ENCODE measurements at regions not wholly inside any gene's neighbourhood (a gene's known extent, or its start where the extent isn't known, plus 50 kb on each side); places are given as distances from the start of the nearest gene placed in this dataset.

DNA sequence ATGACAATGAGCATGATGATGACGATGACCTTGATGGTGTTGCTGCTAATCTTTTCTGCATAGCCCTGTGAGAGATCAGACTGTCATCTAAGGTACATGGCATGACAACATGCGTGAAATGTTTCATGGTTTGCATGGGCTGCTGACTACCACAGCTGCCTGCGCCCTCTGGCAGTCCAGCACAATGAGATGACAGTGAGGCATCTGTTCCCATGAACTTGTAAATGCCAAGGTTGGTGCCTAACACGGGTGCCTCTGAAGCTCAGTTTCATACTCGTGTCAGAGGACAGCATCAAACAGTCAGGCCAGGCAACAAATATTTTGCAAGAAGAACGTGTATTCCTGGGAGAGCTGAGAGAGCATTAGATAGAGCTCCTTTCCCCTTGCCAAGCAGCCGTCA lies 122.0 kb upstream of the PRKCQ start:
- ChIA-PET POLR2A (ENCODE audit: unreplicated experiment) (no interaction called here), CTCF (no interaction called here)
- no TSS peak for BruUV-seq (replicated peaks)
- no peak overlapping the region for H3K27ac ChIP-seq (ENCODE audit: low read length)
- peaks cover 6% of the 10 kb centered on the region for H3K4me1 ChIP-seq (ENCODE audit: insufficient read depth, low read length)
- no peaks in the 10 kb centered on the region for H3K36me3 ChIP-seq (ENCODE audit: low read depth, low read length)
- no peaks in the 10 kb centered on the region for H3K9me3 ChIP-seq (ENCODE audit: low read length)
- H3K4me3 ChIP-seq (ENCODE audit: low read length), result no peak overlapping the region
- H3K9me2 ChIP-seq (replicated peaks; ENCODE audit: low read length), result no peaks in the 10 kb centered on the region
- DNase-seq, result no peak
- H3F3A ChIP-seq (ENCODE audit: low read length, unreplicated experiment), result no peaks in the 10 kb centered on the region
- no peak overlapping the region for H3K9ac ChIP-seq (ENCODE audit: low read length)
- H3K79me2 ChIP-seq (ENCODE audit: low read length), result no peaks in the 10 kb centered on the region
- intact Hi-C loops (cut with micrococcal nuclease), result no loop called here
- no peaks in the 10 kb centered on the region for H4K20me1 ChIP-seq (ENCODE audit: low read length)
- TF ChIP-seq EZH2phosphoT487 (IDR thresholded peaks at IDR 0.05; ENCODE audit: borderline replicate concordance, low read length), result no peak
- TF ChIP-seq, protein P1, sequence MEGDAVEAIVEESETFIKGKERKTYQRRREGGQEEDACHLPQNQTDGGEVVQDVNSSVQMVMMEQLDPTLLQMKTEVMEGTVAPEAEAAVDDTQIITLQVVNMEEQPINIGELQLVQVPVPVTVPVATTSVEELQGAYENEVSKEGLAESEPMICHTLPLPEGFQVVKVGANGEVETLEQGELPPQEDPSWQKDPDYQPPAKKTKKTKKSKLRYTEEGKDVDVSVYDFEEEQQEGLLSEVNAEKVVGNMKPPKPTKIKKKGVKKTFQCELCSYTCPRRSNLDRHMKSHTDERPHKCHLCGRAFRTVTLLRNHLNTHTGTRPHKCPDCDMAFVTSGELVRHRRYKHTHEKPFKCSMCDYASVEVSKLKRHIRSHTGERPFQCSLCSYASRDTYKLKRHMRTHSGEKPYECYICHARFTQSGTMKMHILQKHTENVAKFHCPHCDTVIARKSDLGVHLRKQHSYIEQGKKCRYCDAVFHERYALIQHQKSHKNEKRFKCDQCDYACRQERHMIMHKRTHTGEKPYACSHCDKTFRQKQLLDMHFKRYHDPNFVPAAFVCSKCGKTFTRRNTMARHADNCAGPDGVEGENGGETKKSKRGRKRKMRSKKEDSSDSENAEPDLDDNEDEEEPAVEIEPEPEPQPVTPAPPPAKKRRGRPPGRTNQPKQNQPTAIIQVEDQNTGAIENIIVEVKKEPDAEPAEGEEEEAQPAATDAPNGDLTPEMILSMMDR (conservative IDR thresholded peaks at IDR 0.05; ENCODE audit: low read depth, low read length), result no peak
- no peak for TF ChIP-seq EZH2 (IDR thresholded peaks at IDR 0.05; ENCODE audit: low read length, unreplicated experiment)
- H2AFZ ChIP-seq (ENCODE audit: low read length), result no peak overlapping the region
- no peak overlapping the region for H3K4me2 ChIP-seq (ENCODE audit: low read length)
- ATAC-seq, result no peak
- peaks cover 14% of the 10 kb centered on the region; the same call in 1 of the 2 replicates for H3K27me3 ChIP-seq (ENCODE audit: low read length)

DNA sequence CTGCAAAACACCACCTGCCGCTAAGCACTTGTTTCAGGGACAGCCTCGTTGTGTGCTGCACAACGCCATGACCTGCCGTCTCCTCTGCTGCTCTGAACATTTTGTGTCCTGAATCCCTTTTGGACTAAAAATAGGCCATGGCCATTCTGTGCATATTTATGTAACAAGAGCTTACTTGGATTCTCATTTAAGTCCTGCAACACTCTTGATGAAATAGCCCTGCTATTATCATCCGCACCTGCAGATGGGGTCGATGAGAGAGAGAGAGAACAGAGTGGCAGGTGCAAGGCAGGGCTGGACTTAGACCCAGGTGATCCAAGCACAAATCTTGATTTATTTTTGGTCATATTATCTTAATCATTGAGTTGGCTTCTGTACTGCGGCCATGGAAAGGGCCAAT lies 121.2 kb upstream of the PRKCQ start:
- intact Hi-C loops (cut with micrococcal nuclease), result no loop called here
- no peak overlapping the region for H3K4me3 ChIP-seq (ENCODE audit: low read length)

DNA sequence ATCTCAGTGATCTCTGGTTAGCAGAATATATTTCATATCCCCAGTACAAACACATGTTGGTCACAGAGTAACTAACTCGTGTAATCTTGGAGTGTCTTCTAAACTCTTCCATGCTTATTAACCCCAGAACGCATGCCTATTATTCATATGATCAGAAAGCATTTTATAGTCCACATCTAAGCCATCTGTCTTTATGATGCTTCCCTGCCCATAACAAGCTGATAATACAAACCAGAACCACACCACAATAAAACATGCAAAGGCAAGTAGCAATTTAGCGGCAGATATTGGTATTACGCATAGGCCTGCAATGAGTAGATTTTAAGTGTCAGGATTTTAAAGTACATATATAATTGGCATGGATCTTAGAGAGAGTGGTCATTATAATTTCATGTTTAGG lies 120.0 kb upstream of the PRKCQ start:
- Histone ChIP-seq H3K4me1 (ENCODE audit: insufficient read depth, low read length) (peaks cover 6% of the 10 kb centered on the region), H3K4me3 (ENCODE audit: low read length) (no peak overlapping the region), H3K9me3 (ENCODE audit: low read length) (no peaks in the 10 kb centered on the region), H3F3A (ENCODE audit: low read length, unreplicated experiment) (no peaks in the 10 kb centered on the region), H3K27ac (ENCODE audit: low read length) (no peak overlapping the region), H3K36me3 (ENCODE audit: low read depth, low read length) (no peaks in the 10 kb centered on the region), H4K20me1 (ENCODE audit: low read length) (no peaks in the 10 kb centered on the region), H3K9ac (ENCODE audit: low read length) (no peak overlapping the region), H2AFZ (ENCODE audit: low read length) (no peak overlapping the region), H3K9me2 (replicated peaks; ENCODE audit: low read length) (no peaks in the 10 kb centered on the region), H3K4me2 (ENCODE audit: low read length) (no peak overlapping the region), H3K27me3 (ENCODE audit: low read length) (peaks cover 8% of the 10 kb centered on the region; the same call in 1 of the 2 replicates), H3K79me2 (ENCODE audit: low read length) (no peaks in the 10 kb centered on the region)
- TF ChIP-seq EZH2 (IDR thresholded peaks at IDR 0.05; ENCODE audit: low read length, unreplicated experiment) (no peak), EZH2phosphoT487 (IDR thresholded peaks at IDR 0.05; ENCODE audit: borderline replicate concordance, low read length) (no peak)
- TF ChIP-seq, protein P1 (conservative IDR thresholded peaks at IDR 0.05; ENCODE audit: low read depth, low read length), result no peak
- DNase-seq (no peak), ATAC-seq (no peak)
- ChIA-PET CTCF (no interaction called here), POLR2A (ENCODE audit: unreplicated experiment) (no interaction called here)
- intact Hi-C loops (cut with micrococcal nuclease), result no loop called here
- BruUV-seq (replicated peaks), result no TSS peak

More for the DNA sequence above, 121.2 kb upstream of the PRKCQ start:
- no TSS peak for BruUV-seq (replicated peaks)
- ChIA-PET POLR2A (ENCODE audit: unreplicated experiment) (no interaction called here), CTCF (no interaction called here)
- Histone ChIP-seq H3F3A (ENCODE audit: low read length, unreplicated experiment) (no peaks in the 10 kb centered on the region), H2AFZ (ENCODE audit: low read length) (no peak overlapping the region), H3K4me2 (ENCODE audit: low read length) (no peak overlapping the region), H3K4me1 (ENCODE audit: insufficient read depth, low read length) (peaks cover 6% of the 10 kb centered on the region), H3K9me3 (ENCODE audit: low read length) (no peaks in the 10 kb centered on the region), H3K27ac (ENCODE audit: low read length) (no peak overlapping the region), H3K79me2 (ENCODE audit: low read length) (no peaks in the 10 kb centered on the region), H3K27me3 (ENCODE audit: low read length) (peaks cover 8% of the 10 kb centered on the region; the same call in 1 of the 2 replicates), H3K9me2 (replicated peaks; ENCODE audit: low read length) (no peaks in the 10 kb centered on the region), H4K20me1 (ENCODE audit: low read length) (no peaks in the 10 kb centered on the region), H3K36me3 (ENCODE audit: low read depth, low read length) (no peaks in the 10 kb centered on the region), H3K9ac (ENCODE audit: low read length) (no peak overlapping the region)
- DNase-seq (no peak), ATAC-seq (no peak)
- TF ChIP-seq, protein P1 (conservative IDR thresholded peaks at IDR 0.05; ENCODE audit: low read depth, low read length), result 0 out of 2 replicates have a peak, but pooled peaks have one; percentile 10
- TF ChIP-seq EZH2phosphoT487 (IDR thresholded peaks at IDR 0.05; ENCODE audit: borderline replicate concordance, low read length), result no peak
